ENCODE measurements at regions not wholly inside any gene's neighbourhood (a gene's known extent, or its start where the extent isn't known, plus 50 kb on each side); places are given as distances from the start of the nearest gene placed in this dataset.

DNA sequence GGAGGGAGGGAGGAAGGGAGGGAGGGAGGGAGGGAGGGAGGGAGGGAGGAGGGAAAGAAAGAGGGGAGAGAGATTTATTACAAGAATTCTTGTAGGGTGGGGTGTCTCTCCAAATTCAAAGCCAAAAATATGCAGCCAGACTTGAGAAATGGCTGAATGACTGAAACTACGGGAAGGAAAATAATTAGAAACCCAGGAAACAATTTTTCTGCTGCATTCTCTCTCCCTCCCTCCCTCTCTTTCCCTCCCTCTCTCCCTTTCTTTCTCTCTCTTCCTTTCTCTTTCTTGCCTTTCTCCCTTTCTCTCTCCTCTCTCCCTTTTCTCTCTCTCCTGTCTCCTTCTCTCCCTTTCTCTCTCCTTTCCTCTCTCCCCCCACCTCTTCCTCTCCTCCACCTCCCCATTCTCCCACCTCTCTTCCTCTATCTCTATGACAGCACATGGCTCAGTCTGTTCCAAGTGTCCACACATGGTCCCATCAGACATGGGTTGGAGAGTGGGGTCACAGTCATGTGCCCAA lies 218.7 kb downstream of the C1D start:
- TF ChIP-seq, protein P1, sequence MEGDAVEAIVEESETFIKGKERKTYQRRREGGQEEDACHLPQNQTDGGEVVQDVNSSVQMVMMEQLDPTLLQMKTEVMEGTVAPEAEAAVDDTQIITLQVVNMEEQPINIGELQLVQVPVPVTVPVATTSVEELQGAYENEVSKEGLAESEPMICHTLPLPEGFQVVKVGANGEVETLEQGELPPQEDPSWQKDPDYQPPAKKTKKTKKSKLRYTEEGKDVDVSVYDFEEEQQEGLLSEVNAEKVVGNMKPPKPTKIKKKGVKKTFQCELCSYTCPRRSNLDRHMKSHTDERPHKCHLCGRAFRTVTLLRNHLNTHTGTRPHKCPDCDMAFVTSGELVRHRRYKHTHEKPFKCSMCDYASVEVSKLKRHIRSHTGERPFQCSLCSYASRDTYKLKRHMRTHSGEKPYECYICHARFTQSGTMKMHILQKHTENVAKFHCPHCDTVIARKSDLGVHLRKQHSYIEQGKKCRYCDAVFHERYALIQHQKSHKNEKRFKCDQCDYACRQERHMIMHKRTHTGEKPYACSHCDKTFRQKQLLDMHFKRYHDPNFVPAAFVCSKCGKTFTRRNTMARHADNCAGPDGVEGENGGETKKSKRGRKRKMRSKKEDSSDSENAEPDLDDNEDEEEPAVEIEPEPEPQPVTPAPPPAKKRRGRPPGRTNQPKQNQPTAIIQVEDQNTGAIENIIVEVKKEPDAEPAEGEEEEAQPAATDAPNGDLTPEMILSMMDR (conservative IDR thresholded peaks at IDR 0.05) = no peak
- H3K27ac ChIP-seq = no peak overlapping the region

DNA sequence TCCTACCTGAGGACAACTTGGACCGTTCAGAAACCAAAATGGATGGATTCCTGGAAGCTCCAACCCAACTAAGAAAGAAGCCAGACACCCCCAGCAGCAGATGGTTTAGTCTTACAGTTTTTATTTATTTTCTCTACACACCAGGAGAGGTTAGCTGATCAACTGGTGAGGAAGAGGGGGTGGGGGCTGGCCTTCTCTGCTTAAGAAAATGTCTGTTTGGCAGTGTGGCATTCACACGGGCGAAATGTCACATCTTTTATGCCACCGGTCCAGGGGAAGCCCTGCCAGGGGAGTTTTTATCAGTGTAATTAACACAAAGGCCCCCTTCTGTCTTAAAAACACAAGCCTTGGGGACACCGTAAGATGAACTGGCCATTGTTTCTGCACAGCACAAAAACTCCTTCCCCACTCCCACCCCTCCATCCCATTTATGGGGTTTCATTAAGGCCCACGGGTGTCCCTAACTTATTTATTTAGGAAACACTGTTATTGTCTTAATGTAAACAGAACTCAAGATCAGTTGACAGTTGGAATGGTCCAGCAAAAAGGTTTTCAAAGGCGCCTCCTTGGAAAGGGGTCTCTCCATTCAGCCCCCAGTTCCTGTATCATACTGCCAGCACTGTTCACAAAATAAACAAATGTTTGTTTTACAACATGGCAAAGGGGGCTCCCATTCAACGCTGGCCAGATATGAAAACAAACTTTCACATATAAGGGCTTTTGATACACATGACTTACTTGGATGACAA lies 217.0 kb downstream of the C1D start:
- TF ChIP-seq, protein P1 (conservative IDR thresholded peaks at IDR 0.05) = no peak
- no peak overlapping the region for H3K27ac ChIP-seq

- TF ChIP-seq, protein P1 (conservative IDR thresholded peaks at IDR 0.05) = peak; percentile 91
- no peak overlapping the region for H3K27ac ChIP-seq
Observed at GRCh38 chr2:67846370-67847070, 216.3 kb downstream of the C1D start.

- no peak overlapping the region for H3K27ac ChIP-seq
- TF ChIP-seq, protein P1 (conservative IDR thresholded peaks at IDR 0.05) = no peak
Observed at GRCh38 chr2:67848551-67849285, 214.1 kb downstream of the C1D start.

DNA sequence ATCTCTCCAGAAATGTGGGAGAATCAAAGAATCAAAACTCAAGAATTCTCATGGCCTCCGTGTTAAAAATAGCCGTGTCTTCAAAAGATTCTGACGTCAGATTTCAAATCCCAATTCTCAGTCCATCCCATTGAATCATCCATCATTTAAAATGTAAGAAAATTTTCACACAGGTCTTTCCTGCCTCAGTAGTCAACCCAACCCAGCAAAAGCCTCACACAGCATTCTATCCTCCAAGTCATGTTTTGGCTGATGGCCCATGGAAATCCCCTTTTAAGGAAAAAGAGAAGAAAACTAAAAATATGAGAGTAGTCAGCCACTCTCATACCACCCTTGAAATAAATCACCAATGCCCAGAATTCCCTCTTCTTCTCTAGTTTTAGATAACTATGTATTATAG lies 211.8 kb downstream of the C1D start:
- no peak overlapping the region for H3K27ac ChIP-seq
- TF ChIP-seq, protein P1 (conservative IDR thresholded peaks at IDR 0.05) = no peak

- no peak overlapping the region for H3K27ac ChIP-seq
- TF ChIP-seq, protein P1 (conservative IDR thresholded peaks at IDR 0.05) = no peak
Observed at GRCh38 chr2:67851956-67852824, 210.6 kb downstream of the C1D start.
